ENCODE measurements at regions not wholly inside any gene's neighbourhood (a gene's known extent, or its start where the extent isn't known, plus 50 kb on each side); places are given as distances from the start of the nearest gene placed in this dataset.

DNA sequence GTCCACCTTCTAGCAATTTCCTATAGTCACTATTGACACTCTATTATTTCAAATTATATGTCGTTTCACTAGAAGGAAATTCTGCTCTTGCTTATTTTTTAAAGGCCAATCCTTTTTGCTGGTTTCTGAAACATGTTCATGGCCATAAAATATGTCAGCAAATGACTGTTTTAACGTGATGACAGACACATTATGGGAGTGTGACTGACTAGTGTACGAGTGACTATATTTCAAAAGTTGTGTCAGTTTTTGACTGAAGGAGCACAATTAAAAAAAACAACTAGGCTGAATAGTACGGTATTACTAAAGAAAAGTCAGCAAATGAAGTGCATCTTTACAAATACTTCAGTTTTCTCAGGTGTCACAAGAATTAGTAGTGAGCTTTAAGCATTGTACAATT, 196.0 kb downstream of the NR4A2 start:
- TF ChIP-seq, protein P1, sequence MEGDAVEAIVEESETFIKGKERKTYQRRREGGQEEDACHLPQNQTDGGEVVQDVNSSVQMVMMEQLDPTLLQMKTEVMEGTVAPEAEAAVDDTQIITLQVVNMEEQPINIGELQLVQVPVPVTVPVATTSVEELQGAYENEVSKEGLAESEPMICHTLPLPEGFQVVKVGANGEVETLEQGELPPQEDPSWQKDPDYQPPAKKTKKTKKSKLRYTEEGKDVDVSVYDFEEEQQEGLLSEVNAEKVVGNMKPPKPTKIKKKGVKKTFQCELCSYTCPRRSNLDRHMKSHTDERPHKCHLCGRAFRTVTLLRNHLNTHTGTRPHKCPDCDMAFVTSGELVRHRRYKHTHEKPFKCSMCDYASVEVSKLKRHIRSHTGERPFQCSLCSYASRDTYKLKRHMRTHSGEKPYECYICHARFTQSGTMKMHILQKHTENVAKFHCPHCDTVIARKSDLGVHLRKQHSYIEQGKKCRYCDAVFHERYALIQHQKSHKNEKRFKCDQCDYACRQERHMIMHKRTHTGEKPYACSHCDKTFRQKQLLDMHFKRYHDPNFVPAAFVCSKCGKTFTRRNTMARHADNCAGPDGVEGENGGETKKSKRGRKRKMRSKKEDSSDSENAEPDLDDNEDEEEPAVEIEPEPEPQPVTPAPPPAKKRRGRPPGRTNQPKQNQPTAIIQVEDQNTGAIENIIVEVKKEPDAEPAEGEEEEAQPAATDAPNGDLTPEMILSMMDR (IDR thresholded peaks at IDR 0.05): no peak
- no peak for TF ChIP-seq POLR2A (IDR thresholded peaks at IDR 0.05)
